ENCODE measurements at regions not wholly inside any gene's neighbourhood (a gene's known extent, or its start where the extent isn't known, plus 50 kb on each side); places are given as distances from the start of the nearest gene placed in this dataset.

DNA sequence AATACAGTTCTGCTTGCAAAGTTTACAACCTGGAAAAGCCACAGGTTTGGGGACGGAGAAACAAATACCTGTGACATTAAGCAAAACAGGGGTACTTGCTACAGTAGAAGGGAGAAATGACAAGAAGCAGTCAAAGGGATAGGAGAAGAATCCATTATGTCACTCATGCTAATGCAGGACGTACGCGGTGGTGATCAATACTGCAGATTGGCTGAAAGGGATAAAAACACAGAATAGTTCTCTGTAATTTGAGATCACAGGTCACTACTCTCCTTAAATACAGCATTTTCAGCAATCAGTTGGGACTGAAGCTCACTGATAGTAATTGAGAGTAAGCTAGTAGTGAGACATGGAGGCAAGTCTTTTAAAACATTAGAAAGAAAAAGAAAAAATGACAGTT, 130.3 kb upstream of the MTAP start:
- no peak for ATAC-seq

- ATAC-seq = no peak
Observed at GRCh38 chr9:21672761-21673160, 129.7 kb upstream of the MTAP start.

- no peak for ATAC-seq
Observed at GRCh38 chr9:21674894-21675293, 127.5 kb upstream of the MTAP start.

DNA sequence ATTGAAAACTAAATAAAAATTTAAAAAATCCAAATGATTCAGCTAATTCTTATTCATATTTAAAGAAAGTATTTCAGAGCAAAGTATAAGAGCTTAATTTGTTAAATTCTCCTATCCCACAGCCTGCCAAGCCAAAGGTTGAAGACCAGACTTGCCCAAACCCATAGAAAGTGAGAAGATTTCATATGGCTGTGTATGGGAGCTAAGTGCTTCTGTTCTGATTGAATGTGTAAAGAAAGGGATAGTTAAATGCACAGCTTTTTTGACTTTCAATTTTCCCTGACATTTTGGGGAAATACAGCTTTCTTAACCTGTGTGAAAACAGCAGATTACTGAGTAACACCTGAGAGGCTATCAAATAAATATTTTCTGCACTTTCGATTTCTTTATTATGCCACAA, 125.0 kb upstream of the MTAP start:
- no peak for ATAC-seq

DNA sequence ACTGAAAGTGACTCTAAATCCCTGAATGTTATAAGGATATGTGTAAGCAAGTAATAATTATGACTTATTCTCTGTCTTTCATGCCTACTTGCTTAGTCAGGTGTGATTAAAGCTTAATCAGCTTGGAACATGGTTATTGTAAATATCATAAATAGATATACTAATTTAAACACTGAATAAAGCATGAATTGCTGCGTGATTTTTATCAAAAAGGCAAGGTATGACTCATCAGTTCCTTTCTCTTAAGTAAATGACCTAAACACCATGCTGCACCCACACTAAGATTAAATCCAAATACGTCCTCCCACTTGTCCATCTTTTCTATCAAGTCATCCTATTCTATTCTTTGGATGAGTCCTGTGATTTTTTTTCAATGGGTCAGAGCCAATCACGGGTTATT, 124.6 kb upstream of the MTAP start:
- ATAC-seq = peak in 1 of 2 donors; percentile 24

DNA sequence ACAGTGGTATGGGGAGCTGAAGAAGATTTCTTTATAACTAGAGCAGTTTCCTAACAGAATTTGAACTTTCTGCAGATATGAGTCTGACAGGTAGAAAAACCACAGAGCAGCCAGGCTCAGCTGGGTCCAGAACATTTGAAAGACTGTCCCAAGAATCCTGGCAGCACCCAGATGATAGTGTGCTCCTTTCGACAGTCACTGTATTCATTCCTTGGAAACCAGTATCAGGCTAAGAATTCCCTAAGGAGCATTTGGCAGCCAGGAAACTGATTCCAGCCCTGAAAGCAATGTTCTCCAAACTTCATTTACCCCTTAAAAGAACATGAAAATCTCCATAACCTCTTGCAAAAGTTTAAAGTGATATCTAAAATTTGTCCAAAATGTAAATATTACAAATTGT, 123.0 kb upstream of the MTAP start:
- ATAC-seq = no peak

DNA sequence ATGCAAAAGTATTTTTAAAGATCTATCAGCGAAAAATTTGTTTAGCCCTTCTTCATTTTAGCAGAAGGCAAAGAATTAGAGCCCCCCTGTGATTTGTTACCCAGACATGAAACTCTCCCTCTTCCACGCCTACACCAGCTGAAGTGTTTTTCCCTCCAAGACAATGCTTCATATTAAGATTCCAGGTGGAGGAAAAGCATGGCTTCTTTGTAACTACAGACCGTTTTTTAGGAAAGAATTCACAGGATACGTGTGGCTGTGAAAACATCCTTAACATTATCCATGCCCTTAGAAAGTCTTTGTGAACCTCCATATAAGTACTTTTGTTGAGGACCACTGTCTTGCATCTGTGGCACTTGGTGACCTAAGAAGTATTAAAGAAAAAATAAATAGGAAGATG, 121.8 kb upstream of the MTAP start:
- no peak for ATAC-seq

GRCh38 chr9:21681641-21682040, 120.8 kb upstream of the MTAP start:
- ATAC-seq = no peak

- ATAC-seq = no peak
Observed at GRCh38 chr9:21682381-21682780, 120.1 kb upstream of the MTAP start.

- no peak for ATAC-seq
Observed at GRCh38 chr9:21682981-21683380, 119.5 kb upstream of the MTAP start.

GRCh38 chr9:21683484-21684175, 118.8 kb upstream of the MTAP start:
- no peak for ATAC-seq

DNA sequence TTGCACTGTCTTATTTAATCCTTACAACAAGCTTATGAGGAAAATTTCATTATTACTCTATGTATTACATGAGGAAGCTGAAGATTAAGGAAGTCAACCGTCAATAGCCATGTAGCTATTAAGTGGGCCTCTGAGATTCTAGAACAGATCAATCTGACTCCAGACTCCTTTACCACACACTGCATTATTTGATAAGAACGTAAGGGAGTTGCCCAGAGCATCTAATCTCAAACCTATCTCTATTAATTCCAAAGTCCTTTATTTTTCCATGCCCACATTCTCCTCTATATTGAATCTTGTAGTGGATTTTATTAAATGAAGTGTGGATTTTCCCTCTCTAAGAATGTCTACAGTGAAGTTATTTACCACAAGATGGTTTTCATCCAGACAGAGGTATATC, 118.2 kb upstream of the MTAP start:
- ATAC-seq = no peak

- ATAC-seq = peak; percentile 49 to 62
Observed at GRCh38 chr9:21684831-21685362, 117.5 kb upstream of the MTAP start.

DNA sequence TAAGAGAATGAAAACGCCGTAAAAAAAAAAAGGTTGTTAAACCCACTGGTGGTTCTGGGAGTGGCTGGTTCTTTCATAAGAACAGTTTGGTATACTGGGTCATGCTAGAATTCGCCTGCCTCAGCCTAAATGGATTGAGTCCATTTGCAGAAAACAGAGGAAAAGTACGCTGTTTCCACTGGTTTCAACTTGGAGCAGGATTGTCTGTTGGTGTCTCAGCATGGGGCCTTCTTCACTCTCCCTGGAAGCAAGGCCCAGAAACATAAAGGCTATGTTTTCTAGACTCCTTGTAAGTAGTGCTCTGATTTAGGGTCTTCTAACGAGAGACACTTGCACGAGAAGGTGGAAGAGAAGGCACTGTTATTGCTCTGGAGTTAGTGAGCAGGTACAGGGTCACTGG, 116.9 kb upstream of the MTAP start:
- no peak for ATAC-seq

GRCh38 chr9:21686738-21687137, 115.7 kb upstream of the MTAP start:
- ATAC-seq = no peak

DNA sequence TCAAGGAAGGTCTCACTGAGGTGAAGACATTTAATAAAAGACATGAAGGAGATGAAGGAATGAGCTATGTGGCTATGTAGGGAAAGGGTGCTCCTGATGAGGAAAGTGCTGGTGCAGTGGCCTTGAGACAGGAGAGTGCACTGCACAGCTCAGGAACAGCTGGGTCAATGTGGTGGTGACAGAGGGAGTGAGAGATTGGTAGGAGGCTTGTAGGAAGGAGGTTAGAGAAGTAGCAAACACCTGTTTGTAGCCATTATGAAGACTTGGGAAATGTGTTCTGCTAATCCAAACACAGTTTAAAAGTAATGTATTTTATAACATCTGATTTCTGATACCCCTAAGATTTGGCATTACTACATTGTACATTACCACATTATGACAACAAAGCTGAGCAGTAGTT, 115.1 kb upstream of the MTAP start:
- no peak for ATAC-seq

GRCh38 chr9:21688108-21689102, 114.0 kb upstream of the MTAP start:
- ATAC-seq = no peak

DNA sequence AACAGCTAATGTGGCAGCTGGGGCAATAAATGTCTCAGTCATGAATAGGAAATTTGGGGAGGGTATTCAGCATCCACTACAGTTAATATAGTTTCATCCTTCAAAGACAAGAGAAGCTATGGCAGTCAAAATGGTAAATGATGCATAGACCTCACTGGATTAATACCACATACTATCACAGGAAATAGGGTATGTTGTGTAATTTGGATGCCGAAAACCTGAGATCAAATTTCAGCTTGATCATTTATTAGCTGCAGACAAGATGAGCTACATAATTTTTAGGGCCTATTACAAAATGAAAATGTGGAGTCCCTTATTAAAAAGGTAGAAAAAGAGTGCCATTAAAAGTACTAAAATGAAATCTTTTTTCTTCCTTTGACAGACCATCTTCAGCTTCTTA, 112.6 kb upstream of the MTAP start:
- no peak for ATAC-seq

DNA sequence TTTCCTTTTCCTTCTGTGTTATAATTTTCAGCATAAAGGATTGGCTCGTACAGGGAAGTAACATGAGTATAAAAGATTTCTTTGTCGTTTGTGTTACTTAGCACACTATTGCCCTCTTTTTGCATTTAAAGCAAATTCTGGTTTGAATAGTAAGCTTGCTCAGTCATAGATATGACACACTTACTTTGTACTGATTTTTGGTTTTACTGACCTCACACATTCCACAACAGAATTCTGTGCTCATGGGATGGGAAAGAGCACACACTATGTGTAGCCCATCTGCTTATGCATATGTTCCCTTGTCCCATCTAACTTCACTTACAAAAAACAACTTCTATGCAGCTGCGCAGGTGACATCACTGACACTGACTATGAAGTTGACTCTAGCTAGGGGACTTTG, 111.9 kb upstream of the MTAP start:
- no peak for ATAC-seq

- ATAC-seq = no peak
Observed at GRCh38 chr9:21692390-21692789, 110.0 kb upstream of the MTAP start.

DNA sequence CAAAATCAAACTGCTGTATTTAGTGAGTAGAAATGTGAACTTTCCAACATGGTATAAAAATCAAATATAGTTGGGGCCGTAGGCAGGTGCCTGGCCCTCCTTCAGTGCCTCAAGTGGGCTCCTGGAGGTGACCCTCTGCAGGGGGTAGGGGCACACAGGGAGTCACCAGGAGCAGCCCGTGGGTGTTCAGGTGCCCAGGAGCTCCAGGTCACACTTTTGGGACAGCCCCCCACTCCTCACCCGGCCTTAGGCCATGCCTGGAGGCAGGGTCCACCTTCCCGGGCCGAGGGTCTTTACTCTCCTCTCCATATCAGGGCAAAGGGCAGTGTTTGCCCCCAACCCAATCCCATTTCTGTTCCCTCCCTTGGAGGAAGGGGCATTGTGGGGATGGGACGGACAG, 108.0 kb upstream of the MTAP start:
- no peak for ATAC-seq

GRCh38 chr9:21695443-21695842, 107.0 kb upstream of the MTAP start:
- ATAC-seq = no peak

GRCh38 chr9:21695874-21696341, 106.5 kb upstream of the MTAP start:
- ATAC-seq = no peak

DNA sequence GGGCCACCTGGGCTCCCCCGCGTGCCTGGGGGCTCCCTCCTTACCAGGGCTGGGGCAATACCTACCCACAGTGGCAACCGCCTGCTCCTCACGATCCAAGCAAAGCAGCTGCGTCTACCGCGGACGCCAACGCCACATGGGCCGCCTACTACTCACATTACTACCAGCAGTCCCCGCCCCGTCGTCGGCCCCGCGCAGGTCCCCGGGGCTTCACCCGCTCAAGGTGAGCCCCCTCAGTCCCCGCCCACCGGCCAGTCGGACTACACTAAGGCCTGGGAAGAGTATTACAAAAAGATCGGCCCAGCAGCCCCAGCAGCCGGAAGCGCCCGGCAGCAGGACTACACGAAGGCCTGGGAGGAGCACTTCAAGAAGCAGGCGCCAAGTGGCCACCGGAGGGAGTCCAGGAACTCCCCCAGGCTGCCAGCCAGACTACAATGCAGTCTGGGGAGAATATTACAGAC, 106.0 kb upstream of the MTAP start:
- ATAC-seq = no peak

Measured in activated CD4-positive, CD25-positive, alpha-beta regulatory T cell treated with anti-CD3 and anti-CD28 coated beads, Interleukin-2, amount 50 U/mL, for 24 hours (primary cell).